Pancreas (tissue), 10 donors: ENCODE measurements at regions not wholly inside any gene's neighbourhood (a gene's known extent, or its start where the extent isn't known, plus 50 kb on each side); places are given as distances from the start of the nearest gene placed in this dataset.
"Not testable (repeated sequence)": the region's sequence is repeated elsewhere in the genome, so short reads cannot be mapped to it uniquely, and the experiment has no call there.

Experiments used
- ATAC-seq, 4 donors: fragments of 200-7000 bp; cut with Tn5 transposase; one replicate each; pipeline versions ENCODE4 v1.8.0 to v1.9.1; 2020; ENCODE audit warnings: mild to moderate bottlenecking in 4 of 4, moderate library complexity in 4 of 4
- DNase-seq, 6 donors: peaks; one replicate each; pipeline ENCODE4 v3.0.0-alpha.2; 2020
- FAIRE-seq: peaks from 2 replicates; lab custom pipeline; 2012; peaks lifted over from hg19 to GRCh38; lab: Jason Lieb, UNC
- H3K27ac ChIP-seq, 4 donors: fragments of 200-600 bp; sonication (generic); 1 replicate in 3 of 4; 2 replicates in 1 of 4; pipeline versions ENCODE4 v1.5.0 to v1.8.0; 2020
- H3K27me3 ChIP-seq, 4 donors: fragments of 200-600 bp; one replicate each; pipeline ENCODE4 v1.8.0; 2021
- H3K36me3 ChIP-seq, 3 donors: fragments of 200-600 bp; sonication (generic) in 1 of 3; one replicate each; pipeline versions ENCODE4 v1.5.0 to v1.8.0; 2020 to 2021
- H3K4me1 ChIP-seq, 3 donors: fragments of 200-600 bp; one replicate each; pipeline ENCODE4 v1.8.0; 2021
- H3K4me3 ChIP-seq, 4 donors: fragments of 200-600 bp; sonication (generic) in 2 of 4; one replicate each; pipeline versions ENCODE4 v1.5.0 to v1.8.0; 2020 to 2021
- H3K9me3 ChIP-seq, 4 donors: fragments of 200-600 bp; one replicate each; pipeline ENCODE4 v1.8.0; 2021
- WGBS, 2 donors: extraction: QIAGEN DNeasy Blood & Tissue Kit; methylation state at CpG; one replicate each; pipeline ENCODE4 v1.1.7; 2013; 5-methylcytosine and 5-hydroxymethylcytosine counted together
- intact Hi-C, 3 donors: fragments of 100-400 bp; cut with DNase I; formaldehyde crosslinking; loops; one replicate each; pipeline versions ENCODE4 v1.11.1 to v1.14.2; 2022
- TF ChIP-seq, protein P1 (sequence below), 4 donors: fragments of 200-600 bp; sonication (generic) in 3 of 4; IDR thresholded peaks; one replicate each; pipeline versions ENCODE4 v1.5.0 to v1.8.0; 2021; ENCODE audit warnings: antibody characterized with exemption in 4 of 4
- donor health status: healthy with polysubstance abuse.
- donor health status: DM: no; HTN: no; CAD: no; lungs with moderate emphysema.
- donor health status: DM: no; HTN: no; CAD: no.
- donor health status: control.
- donor health status: control.
- donor health status: Bipolar disorder and iron deficiency.
- donor health status: DM: yes; HTN: yes; CAD: no.
- donor health status: DM: no; HTN: no; CAD: no.
- donor health status: DM: no; HTN: no; CAD: no.
- donor health status: DM: yes; HTN: yes; CAD: no.

DNA sequence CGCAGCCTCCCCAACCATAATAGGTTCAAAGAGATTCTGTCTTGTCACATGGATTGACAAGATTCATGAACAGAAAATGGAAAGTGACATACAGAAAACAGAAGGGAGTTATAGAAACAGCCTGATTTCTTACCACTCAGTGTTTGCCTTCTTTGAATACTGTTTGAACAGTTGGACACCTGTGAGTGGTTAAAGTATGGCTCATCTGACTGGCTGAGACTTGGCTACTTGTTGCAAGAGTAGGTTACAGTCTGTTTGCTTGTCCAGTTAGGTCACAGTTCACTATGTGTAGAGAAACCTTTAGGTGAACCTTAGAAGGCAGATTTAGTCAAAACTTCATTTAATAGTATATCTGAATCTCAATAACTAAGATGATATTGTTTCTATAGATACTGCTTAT, 1003.9 kb upstream of the EPHA6 start:
- no peak overlapping the region for H3K4me3 ChIP-seq
- peak in 3 of 4 donors; percentile 35 to 62 (median 42) for ATAC-seq
- intact Hi-C loops, result no loop called here
- no peak overlapping the region for H3K27ac ChIP-seq
- DNase-seq, result no peak
- H3K36me3 ChIP-seq, result no peaks in the 10 kb centered on the region
- H3K9me3 ChIP-seq, result no peaks in the 10 kb centered on the region
- no peaks in the 10 kb centered on the region for H3K27me3 ChIP-seq
- TF ChIP-seq, protein P1, sequence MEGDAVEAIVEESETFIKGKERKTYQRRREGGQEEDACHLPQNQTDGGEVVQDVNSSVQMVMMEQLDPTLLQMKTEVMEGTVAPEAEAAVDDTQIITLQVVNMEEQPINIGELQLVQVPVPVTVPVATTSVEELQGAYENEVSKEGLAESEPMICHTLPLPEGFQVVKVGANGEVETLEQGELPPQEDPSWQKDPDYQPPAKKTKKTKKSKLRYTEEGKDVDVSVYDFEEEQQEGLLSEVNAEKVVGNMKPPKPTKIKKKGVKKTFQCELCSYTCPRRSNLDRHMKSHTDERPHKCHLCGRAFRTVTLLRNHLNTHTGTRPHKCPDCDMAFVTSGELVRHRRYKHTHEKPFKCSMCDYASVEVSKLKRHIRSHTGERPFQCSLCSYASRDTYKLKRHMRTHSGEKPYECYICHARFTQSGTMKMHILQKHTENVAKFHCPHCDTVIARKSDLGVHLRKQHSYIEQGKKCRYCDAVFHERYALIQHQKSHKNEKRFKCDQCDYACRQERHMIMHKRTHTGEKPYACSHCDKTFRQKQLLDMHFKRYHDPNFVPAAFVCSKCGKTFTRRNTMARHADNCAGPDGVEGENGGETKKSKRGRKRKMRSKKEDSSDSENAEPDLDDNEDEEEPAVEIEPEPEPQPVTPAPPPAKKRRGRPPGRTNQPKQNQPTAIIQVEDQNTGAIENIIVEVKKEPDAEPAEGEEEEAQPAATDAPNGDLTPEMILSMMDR (IDR thresholded peaks at IDR 0.05), result no peak
- peaks cover 0 to 3% (median 0%) of the 10 kb centered on the region in 3 donors for H3K4me1 ChIP-seq
- WGBS, 2 donors, result 98 to 100% methylated on average over 1 of the region's 1 CpG
- no peak for FAIRE-seq

DNA sequence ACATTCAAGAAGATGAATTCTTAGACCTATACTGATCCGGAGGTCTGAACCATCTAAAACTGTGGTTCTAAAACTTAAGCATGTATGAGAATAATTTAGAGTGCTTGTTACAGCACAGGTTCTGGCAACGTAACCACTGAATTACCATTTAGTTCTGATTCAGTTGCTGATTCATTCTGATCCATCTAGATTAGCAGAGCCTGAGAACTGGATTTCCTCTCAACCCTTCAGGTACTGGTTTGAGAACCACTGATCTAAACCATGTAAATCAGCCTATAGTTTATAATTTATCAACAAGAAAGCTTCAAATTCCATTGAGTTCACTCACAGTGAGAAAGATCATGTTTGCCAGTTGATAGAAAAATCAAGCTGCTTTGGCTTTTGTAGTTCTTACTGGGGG, 1001.1 kb upstream of the EPHA6 start:
- no peak overlapping the region for H3K27ac ChIP-seq
- no peak overlapping the region for H3K4me3 ChIP-seq
- TF ChIP-seq, protein P1 (IDR thresholded peaks at IDR 0.05), result no peak
- H3K9me3 ChIP-seq, result no peaks in the 10 kb centered on the region
- no peaks in the 10 kb centered on the region for H3K27me3 ChIP-seq
- H3K36me3 ChIP-seq, result no peaks in the 10 kb centered on the region
- ATAC-seq (no peak), FAIRE-seq (no peak), DNase-seq (no peak)
- intact Hi-C loops, result no loop called here
- H3K4me1 ChIP-seq, result peaks cover 0 to 3% (median 0%) of the 10 kb centered on the region in 3 donors
- WGBS, 2 donors, result 87 to 93% methylated on average over 2 of the region's 2 CpGs

DNA sequence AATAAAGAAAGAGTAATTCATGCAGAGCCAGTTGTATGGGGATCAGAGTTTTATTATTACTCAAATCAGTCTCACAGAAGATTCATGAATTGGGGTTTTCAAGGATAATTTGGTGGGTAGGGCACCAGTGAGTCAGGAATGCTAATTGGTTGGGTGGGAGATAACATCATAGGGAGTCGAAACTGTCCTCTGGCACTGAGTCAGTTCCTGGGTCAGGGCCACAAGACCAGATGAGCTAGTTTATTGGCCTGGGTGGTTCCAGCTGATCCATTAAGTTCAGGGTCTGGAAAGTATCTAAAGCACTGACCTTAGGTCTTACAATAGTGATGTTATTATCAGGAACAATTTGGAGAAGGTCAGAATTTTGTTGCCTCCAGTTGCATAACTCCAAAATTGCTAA, 998.6 kb upstream of the EPHA6 start:
- WGBS, 2 donors, result 50 to 62% methylated on average over 1 of the region's 1 CpG
- intact Hi-C loops, result no loop called here

DNA sequence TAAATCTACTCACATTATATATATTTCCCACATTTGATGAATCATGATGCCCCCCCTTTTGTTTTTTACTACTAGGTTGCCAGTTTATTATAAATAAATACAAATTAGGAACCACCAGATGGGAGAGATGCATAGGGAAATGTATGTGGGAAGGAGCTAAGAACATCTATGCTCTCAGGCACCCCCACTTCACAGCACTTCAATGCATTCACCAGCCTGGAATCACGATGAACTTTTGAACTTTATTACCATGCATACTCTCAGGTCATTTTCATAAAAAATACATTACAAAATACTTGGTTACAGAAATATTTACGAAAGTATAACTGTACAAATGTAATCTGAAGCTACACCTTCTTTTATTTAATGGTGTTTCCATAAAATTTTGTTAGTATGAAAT, 988.0 kb upstream of the EPHA6 start:
- Histone ChIP-seq H3K27ac (no peak overlapping the region), H3K4me3 (no peak overlapping the region), H3K9me3 (no peaks in the 10 kb centered on the region), H3K4me1 (no peaks in the 10 kb centered on the region), H3K27me3 (no peaks in the 10 kb centered on the region), H3K36me3 (no peaks in the 10 kb centered on the region)
- no peak for DNase-seq
- TF ChIP-seq, protein P1 (IDR thresholded peaks at IDR 0.05), result no peak
- FAIRE-seq, result no peak
- intact Hi-C loops, result no loop called here
- no peak for ATAC-seq
- WGBS, 2 donors, result 76 to 85% methylated on average over 2 of the region's 2 CpGs

More for the DNA sequence above, 998.6 kb upstream of the EPHA6 start:
- FAIRE-seq (no peak), ATAC-seq (no peak), DNase-seq (peak in 1 of 6 donors; percentile 11)
- TF ChIP-seq, protein P1 (IDR thresholded peaks at IDR 0.05), result no peak
- no peak overlapping the region for H3K4me3 ChIP-seq
- no peaks in the 10 kb centered on the region for H3K36me3 ChIP-seq
- H3K27me3 ChIP-seq, result no peaks in the 10 kb centered on the region
- H3K4me1 ChIP-seq, result peaks cover 0 to 3% (median 0%) of the 10 kb centered on the region in 3 donors
- H3K9me3 ChIP-seq, result no peaks in the 10 kb centered on the region
- no peak overlapping the region for H3K27ac ChIP-seq

DNA sequence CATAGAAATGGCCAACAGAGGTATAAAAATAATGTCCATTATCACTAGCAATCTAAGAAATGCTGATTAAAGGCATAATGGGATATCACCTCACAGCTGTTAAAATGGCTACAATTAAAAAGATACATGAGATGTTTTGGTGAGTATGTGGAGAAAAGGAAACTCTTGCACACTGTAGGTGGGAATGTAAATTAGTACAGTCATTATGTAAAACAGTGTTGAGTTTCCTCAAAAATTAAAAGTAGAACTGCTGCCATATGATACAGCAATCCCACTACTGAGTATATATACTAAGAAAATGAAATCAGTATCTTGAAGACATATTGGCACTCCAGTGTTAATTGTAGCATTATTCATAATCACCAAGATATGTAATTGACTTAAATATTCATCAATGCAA, 982.2 kb upstream of the EPHA6 start:
- H3K4me1 ChIP-seq, result no peaks in the 10 kb centered on the region
- no peaks in the 10 kb centered on the region for H3K27me3 ChIP-seq
- no peaks in the 10 kb centered on the region for H3K36me3 ChIP-seq
- DNase-seq (no peak), ATAC-seq (no peak), FAIRE-seq (no peak)
- H3K4me3 ChIP-seq, result no peak overlapping the region
- TF ChIP-seq, protein P1 (IDR thresholded peaks at IDR 0.05), result no peak
- intact Hi-C loops, result no loop called here
- H3K9me3 ChIP-seq, result no peaks in the 10 kb centered on the region
- no peak overlapping the region for H3K27ac ChIP-seq

DNA sequence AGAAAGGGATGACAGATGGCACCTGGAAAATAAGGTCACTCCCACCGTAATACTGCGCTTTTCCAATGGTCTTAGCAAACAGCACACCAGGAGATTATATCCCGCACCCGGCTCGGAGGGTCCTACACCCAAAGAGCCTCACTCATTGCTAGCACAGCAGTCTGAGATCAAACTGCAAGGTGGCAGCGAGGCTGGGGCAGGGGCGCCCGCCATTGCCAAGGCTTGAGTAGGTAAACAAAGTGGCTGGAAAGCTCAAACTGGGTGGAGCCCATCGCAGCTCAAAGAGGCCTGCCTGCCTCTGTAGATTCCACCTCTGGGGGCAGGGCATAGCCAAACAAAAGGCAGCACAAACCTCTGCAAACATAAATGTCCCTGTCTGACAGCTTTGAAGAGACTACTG, 953.8 kb upstream of the EPHA6 start:
- H3K4me1 ChIP-seq, H3K27me3 ChIP-seq, H3K27ac ChIP-seq, H3K9me3 ChIP-seq, intact Hi-C loops, DNase-seq, FAIRE-seq, ATAC-seq, H3K4me3 ChIP-seq, H3K36me3 ChIP-seq: not testable (repeated sequence)
- WGBS, 2 donors, result 91 to 94% methylated on average over 9 of the region's 9 CpGs
